Kidney (tissue), 13 donors: ENCODE measurements at regions not wholly inside any gene's neighbourhood (a gene's known extent, or its start where the extent isn't known, plus 50 kb on each side); places are given as distances from the start of the nearest gene placed in this dataset.
A peak's percentile ranks its signal among the peaks of the same experiment; 100 is the strongest.

ENCODE experiments used
- DNase-seq, 5 donors: peaks; one replicate each; pipeline ENCODE4 v3.0.0-alpha.2; 2013 to 2020
- FAIRE-seq: peaks from 2 replicates; lab custom pipeline; 2012; peaks lifted over from hg19 to GRCh38; lab: Jason Lieb, UNC
- H3K27ac ChIP-seq, 2 donors: one replicate each; pipeline ENCODE4 v1.7.0; 2013; ENCODE audit warnings: low read depth in 2 of 2, low read length in 2 of 2, inconsistent platforms in 1 of 2
- H3K27me3 ChIP-seq: one replicate; pipeline ENCODE4 v1.7.1; 2013; ENCODE audit warnings: low read length, inconsistent platforms; ENCODE audit not compliant: control insufficient read depth, insufficient read depth
- H3K36me3 ChIP-seq, 3 donors: one replicate each; pipeline versions ENCODE4 v1.7.0 to v1.7.1; 2013; ENCODE audit warnings: low read length in 3 of 3, control low read depth in 1 of 3, inconsistent platforms in 1 of 3; ENCODE audit not compliant: insufficient read depth in 3 of 3, control insufficient read depth in 2 of 3
- H3K4me1 ChIP-seq, 3 donors: one replicate each; pipeline versions ENCODE4 v1.7.0 to v1.7.1; 2013; ENCODE audit warnings: low read length in 3 of 3, inconsistent platforms in 1 of 3, low read depth in 1 of 3; ENCODE audit not compliant: control insufficient read depth in 2 of 3, insufficient read depth in 2 of 3
- H3K4me3 ChIP-seq, 3 donors: one replicate each; pipeline versions ENCODE4 v1.7.0 to v1.8.1; 2013; ENCODE audit warnings: low read length in 3 of 3, control low read depth in 1 of 3, inconsistent platforms in 1 of 3
- H3K9ac ChIP-seq, 3 donors: one replicate each; pipeline versions ENCODE4 v1.7.0 to v1.7.1; 2013; ENCODE audit warnings: low read length in 3 of 3, control low read depth in 1 of 3, inconsistent platforms in 1 of 3
- H3K9me3 ChIP-seq, 3 donors: one replicate each; pipeline versions ENCODE4 v1.7.0 to v1.7.1; 2013; ENCODE audit warnings: low read length in 3 of 3, control low read depth in 1 of 3, inconsistent platforms in 1 of 3; ENCODE audit not compliant: control insufficient read depth in 2 of 3, insufficient read depth in 1 of 3
- intact Hi-C: fragments of 100-400 bp; cut with DNase I; formaldehyde crosslinking; loops from one replicate; pipeline ENCODE4 v1.11.1; 2022
- TF ChIP-seq, protein P1 (sequence below): IDR thresholded peaks from 3 replicates; pipeline ENCODE4 v1.5.1; 2012; ENCODE audit warnings: mild to moderate bottlenecking, moderate library complexity, borderline replicate concordance; ENCODE audit not compliant: insufficient read depth; ENCODE audit errors: extremely low read depth
- donor health status: control.
- donor health status: control.
- donor health status: control.
- donor health status: control.
- donor health status: control.
- donor health status: DM: yes; HTN: yes; CAD: no.
- donor health status: Normal renal cell carcinoma (clear cell type).

DNA sequence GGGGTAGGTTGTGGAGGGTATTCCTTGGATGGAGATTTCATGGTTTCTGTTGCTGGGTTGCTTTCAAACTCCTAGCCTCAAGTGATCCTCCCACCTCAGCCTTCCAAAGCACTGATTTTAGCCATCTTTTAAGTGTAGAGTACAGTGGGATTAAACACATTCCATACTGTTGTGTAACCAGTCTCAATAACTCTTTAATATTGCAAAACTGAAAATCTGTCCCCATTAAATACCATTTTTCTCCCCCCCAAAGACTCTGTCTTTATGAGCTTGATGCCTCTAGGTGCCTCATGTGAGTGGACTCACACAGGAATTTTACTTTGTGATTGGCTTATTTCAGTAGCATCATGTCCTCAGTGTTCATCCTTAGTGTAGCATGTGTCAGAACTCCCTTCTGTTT lies 74.7 kb upstream of the ATP10A start:
- FAIRE-seq (no peak), DNase-seq (no peak)
- H3K4me3 ChIP-seq, result no peak overlapping the region
- H3K27ac ChIP-seq, result no peak overlapping the region
- TF ChIP-seq, protein P1, sequence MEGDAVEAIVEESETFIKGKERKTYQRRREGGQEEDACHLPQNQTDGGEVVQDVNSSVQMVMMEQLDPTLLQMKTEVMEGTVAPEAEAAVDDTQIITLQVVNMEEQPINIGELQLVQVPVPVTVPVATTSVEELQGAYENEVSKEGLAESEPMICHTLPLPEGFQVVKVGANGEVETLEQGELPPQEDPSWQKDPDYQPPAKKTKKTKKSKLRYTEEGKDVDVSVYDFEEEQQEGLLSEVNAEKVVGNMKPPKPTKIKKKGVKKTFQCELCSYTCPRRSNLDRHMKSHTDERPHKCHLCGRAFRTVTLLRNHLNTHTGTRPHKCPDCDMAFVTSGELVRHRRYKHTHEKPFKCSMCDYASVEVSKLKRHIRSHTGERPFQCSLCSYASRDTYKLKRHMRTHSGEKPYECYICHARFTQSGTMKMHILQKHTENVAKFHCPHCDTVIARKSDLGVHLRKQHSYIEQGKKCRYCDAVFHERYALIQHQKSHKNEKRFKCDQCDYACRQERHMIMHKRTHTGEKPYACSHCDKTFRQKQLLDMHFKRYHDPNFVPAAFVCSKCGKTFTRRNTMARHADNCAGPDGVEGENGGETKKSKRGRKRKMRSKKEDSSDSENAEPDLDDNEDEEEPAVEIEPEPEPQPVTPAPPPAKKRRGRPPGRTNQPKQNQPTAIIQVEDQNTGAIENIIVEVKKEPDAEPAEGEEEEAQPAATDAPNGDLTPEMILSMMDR, result no peak
- H3K9ac ChIP-seq, result no peak overlapping the region
- H3K36me3 ChIP-seq, result no peaks in the 10 kb centered on the region
- H3K4me1 ChIP-seq, result peaks cover 0 to 4% (median 0%) of the 10 kb centered on the region in 3 donors
- H3K9me3 ChIP-seq, result no peaks in the 10 kb centered on the region
- no peaks in the 10 kb centered on the region for H3K27me3 ChIP-seq
- intact Hi-C loops, result no loop called here

DNA sequence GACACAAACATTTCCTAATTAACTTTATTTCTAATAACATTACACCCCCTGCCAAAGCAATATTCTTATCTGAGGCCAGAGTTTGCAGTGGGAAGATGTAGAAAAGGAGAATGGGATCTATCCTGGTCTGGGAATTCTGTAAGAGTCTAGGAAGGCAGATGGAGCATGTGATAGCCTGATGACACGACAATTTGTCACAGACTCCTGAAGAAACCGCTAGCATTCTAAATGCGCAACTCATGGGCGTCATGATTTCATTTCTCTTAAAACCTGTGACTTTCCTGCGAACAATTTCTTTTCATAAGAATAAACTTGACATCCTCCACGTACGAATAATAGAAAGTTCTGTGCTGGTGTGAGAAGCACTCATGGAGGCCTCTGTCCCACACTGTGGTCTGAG lies 72.9 kb upstream of the ATP10A start:
- Histone ChIP-seq H3K4me3 (no peak overlapping the region), H3K9ac (no peak overlapping the region), H3K36me3 (no peaks in the 10 kb centered on the region), H3K27ac (no peak overlapping the region), H3K9me3 (no peaks in the 10 kb centered on the region), H3K27me3 (no peaks in the 10 kb centered on the region), H3K4me1 (peaks cover 0 to 4% (median 0%) of the 10 kb centered on the region in 3 donors)
- no peak for FAIRE-seq
- TF ChIP-seq, protein P1, result no peak
- DNase-seq, result no peak
- intact Hi-C loops, result no loop called here

DNA sequence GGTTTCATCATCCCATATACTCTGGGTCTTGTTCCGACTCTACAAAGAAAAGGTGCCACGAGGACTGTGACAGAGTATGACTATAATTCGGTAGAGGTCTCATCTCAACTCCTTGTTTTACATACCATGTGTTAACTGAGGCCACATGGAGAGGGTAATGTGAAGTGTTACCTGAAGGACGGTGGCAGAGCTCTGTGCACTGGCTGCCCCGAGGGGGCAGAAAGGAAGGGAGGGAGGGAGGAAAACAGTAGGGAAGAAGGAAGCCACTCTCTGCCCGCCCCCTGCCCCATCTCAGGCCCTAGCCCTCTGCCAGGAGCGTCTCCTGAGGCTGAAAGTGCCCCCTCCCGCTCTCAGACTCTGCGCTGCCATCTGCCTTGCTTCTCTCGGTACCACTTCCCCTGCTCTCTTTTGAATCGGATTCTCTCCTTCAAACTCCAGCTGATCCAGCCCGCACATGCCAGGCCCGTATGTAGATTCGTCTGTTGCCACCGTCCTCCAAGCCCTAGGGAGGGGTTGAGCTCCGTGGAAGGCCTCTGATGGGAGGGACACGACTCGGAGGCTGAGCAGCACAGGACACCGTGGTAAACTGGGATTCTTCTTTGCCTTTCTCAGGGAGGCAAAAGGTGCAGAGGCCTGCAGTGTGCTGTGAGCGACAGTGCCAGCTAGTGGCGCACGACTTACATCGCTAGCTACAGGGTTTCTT lies 70.5 kb upstream of the ATP10A start:
- Histone ChIP-seq H3K36me3 (no peaks in the 10 kb centered on the region), H3K4me1 (peaks cover 0 to 4% (median 0%) of the 10 kb centered on the region in 3 donors), H3K27ac (no peak overlapping the region), H3K9ac (no peak overlapping the region), H3K27me3 (no peaks in the 10 kb centered on the region), H3K9me3 (no peaks in the 10 kb centered on the region), H3K4me3 (peak overlapping the region; percentile 32 to 48 (median 42))
- peak; percentile 83 to 92 (median 87) for DNase-seq
- no peak for FAIRE-seq
- intact Hi-C loops, result no loop called here
- TF ChIP-seq, protein P1, result peak; percentile 72
